Left forelimb (tissue), 1 donor: ENCODE measurements at regions not wholly inside any gene's neighbourhood (a gene's known extent, or its start where the extent isn't known, plus 50 kb on each side); places are given as distances from the start of the nearest gene placed in this dataset.
"Not testable (repeated sequence)": the region's sequence is repeated elsewhere in the genome, so short reads cannot be mapped to it uniquely, and the experiment has no call there.

ENCODE experiments used
- DNase-seq: peaks from one replicate; pipeline ENCODE4 v3.0.0-alpha.2; 2018; ENCODE audit warnings: low spot score

DNA sequence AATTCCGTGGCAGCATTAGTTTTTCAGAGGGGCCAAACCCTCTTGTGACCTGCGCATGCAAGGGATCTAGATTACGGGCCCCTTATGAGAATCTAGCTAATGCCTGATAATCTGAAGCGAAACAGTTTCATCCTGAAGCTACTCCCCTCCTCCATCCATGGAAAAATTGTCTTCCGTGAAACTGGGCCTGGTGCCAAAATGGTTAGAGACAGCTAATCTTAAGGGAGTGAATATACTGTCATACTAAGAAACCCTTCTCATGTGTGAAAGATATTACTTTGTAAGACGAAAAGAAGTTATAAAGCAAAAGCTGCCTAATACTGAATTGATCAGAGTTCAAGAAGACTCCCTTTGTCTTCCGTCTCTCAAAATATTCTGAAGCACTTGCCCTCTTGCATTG lies 166.3 kb downstream of the DUSP10 start:
- DNase-seq, result no peak

DNA sequence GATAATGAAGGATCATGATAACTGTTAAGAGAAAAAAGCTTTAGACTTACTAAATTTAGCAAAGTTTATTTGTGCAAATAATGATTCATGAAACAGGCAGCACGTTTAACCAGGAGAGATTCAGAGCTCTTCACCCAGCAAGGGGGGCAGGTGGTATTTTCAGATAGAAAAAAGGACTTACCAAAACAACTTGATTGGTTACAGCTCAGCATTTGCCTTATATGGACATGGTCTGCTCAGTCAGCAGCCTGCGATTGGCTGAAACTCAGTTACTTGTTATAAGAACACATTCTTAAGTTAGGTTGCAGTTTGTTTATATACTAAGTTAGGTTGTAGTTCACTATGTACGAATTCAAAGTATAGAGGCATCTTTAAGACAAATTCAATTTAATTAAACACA lies 165.6 kb downstream of the DUSP10 start:
- no peak for DNase-seq

DNA sequence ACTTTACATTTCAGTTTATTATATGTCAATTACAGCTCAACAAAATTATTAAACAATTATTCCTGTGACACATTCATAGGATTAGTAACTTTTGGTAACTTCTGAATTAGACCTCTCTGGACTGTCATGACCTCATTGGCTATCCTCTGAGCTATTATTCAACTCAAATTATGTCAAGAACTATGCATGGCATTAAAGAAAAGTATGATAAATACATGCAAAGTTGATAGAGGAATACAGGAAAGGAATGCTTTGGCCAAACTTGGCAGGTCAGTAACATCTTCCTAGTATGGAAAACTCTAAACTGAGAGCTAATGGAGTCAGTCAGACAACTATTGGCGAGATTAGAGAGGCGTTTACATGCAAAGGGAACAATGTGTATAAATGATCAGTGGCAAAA lies 158.4 kb downstream of the DUSP10 start:
- DNase-seq, result no peak

DNA sequence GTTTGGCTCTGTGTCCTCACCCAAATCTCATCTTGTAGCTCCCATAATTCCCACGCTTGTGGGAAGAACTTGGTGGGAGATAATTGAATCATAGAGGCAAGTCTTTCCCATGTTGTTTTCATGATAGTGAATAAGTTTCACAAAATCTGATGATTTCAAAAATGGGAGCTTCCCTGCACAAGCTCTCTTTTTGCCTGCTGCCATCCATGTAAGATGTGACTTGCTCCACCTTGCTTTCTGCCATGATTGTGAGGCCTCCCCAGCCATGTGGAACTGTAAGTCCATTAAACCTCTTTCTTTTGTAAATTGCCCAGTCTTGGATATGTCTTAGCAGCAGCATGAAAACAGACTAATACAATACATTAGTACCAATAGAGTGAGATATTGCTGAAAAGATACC lies 154.9 kb downstream of the DUSP10 start:
- DNase-seq, result not testable (repeated sequence)

DNA sequence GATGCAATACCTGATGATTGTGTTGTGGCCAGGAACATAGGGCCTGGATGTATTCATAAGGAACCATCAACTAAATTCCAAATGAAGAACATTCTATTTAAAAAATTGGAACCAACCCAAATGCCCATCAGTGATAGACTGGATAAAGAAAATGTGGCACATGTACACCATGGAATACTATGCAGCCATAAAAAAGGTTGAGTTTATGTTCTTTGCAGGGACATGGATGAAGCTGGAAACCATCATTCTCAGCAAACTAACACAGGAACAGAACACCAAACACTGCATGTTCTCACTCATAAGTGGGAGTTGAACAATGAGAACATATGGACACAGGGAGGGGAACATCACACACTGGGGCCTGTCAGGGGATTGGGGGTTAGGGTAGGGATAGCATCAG lies 150.6 kb downstream of the DUSP10 start:
- DNase-seq, result not testable (repeated sequence)

DNA sequence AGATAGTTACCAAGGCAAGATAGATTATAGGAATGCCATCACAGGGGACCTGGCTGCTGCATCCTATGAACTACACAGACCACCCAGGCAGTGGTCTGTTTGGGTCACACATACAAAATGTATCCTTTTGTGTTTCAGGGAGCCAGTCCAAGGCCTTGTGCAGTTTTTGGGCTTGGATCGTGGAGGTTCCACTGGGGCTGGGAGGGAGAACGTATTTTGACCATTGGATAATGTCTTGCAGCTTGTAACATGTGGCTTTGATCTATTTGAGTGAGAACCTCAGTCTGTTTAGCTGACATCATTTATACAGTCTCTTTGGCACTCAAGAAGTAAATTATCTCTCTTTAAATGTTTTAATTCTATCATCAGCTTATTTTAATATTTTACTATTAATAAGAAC lies 147.3 kb downstream of the DUSP10 start:
- no peak for DNase-seq

DNA sequence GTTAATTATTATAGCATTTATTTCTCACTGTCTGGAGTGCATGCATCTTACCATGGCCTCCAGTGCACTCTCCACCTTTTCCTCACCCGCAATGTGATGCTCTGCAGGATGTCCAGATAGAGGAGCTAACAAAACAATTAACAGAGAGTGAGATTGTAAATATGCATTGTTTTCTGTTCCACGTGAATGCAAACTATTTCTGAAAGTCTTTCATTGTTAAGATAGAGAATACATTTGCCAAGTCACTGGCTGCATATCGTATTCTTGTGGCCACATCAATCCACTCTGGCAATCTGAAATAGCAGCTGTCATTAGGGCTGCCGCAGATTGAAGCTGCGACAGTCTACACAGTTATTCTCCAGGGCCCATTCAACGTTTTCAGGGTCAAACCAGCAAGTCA lies 143.8 kb downstream of the DUSP10 start:
- no peak for DNase-seq

DNA sequence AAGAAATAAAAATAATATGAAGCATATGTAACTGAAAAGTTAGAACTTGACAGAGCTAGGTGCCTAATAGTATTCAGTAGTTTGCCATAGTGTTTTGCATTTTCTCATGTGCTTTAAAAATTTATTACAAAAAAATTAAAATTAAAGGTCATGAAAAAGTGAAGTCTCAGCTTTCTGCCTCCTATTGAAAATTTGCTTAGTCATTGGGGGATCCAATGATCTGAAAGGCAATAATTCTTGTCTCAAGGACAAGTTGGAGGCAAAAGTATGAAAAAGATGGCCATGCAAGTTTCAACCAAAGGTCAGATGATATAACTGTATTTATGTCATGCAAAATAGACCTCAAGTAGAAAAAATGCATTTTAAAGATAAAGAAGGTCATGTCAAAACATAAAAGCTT lies 140.7 kb downstream of the DUSP10 start:
- DNase-seq, result no peak

DNA sequence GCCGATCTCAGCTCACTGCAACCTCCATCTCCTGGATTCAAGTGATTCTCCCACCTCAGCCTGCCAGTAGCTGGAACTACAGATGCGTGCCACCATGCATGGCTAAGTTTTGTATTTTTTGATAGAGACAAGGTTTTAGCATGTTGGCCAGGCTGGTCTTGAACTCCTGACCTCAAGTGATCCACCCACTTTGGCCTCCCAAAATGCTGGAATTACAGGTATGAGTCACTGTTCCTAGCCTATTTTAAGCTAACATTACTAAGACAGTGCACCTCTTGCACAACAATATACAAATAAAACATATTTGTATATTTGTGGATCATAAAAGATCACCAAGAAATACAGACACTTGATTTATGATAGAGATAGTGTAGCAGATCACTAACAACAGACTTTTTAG lies 139.1 kb downstream of the DUSP10 start:
- DNase-seq, result no peak

DNA sequence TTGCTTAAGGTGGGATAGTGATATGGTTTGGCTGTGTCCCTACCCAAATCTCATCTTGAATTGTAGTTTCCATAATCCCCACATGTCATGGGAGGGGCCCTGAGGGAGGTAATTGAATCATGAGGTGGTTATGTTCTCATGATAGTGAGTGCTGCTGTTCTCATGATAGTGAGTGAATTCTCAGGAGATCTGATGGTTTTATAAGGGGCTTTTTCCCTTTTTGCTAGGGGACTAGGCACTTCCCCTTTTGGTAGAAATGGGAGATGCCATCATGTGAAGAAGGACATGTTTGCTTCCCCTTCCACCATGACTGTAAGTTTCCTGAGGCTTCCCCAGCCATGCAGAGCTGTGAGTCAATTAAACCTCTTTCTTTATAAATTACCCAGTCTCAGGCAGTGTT lies 137.5 kb downstream of the DUSP10 start:
- DNase-seq, result not testable (repeated sequence)

DNA sequence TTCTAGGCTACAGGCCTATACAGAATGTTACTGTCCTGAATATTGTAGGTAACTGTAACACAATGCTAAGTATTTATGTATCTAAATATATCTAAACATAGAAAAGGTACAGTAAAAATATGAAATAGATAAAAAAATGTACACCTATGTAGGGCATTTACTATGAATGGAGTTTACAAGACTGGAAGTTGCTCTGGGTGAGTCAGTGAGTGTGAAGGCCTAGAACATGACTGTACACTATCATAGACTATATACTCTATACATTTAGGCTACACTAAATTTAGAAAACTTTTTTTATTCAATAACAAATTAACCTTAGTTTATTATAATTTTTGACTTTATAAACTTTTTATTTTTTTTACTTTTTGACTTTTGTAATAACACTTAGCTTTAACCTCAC lies 136.9 kb downstream of the DUSP10 start:
- no peak for DNase-seq

DNA sequence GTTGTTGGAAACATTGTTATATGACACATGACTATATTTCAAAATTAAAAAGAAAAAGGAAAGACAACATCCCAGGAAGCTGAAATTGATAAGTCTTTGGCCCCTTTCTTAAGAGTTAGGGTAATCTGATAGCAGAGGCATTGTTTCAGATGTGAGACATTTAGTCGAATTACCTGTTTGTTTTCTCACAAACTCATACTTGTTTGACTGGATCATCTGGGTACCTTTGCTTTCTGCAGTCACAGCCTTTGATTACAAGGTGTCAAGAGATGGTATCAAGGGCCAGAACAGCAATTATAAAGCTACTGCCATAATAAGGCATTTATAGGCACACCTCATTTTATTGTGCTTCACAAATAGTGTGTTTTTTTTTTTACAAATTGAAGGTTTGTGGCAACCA lies 136.3 kb downstream of the DUSP10 start:
- no peak for DNase-seq

DNA sequence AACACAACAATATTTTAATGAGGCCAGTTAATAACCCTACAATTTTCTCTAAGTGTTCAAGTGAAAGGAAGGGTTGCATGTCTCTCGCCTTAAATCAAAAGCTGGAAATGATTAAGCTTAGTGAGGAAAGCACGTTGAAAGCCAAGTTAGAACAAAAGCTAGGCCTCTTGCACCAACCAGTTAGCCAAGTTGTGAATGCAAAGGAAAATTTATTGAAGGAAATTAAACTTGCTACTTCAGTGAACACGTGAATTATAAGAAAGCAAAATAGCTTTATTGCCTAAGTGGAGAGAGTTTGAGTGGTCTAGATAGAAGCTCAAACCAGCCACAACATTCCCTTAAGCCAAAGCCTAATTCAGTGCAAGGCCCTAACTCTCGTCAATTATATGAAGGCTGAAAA lies 135.6 kb downstream of the DUSP10 start:
- no peak for DNase-seq

DNA sequence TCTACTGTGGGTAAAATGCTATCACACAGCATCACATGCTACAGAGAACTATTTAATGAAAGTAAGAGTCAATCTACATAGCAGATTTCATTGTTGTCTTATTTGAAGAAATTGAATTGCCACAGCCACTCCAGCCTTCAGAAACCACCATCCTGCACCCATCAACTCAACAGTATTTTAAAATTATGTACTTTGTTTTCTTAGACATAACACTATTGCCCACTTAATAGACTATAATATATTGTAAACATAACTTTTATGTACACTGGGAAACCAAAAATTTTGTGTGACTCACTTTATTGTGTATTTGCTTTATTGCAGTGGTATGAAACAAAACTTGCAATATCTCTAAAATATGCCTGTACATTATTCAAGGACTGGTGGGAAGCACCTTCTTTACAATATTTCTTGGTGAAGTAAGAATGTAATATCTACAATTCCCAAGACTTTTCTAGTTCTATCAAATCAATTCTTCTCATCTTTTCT lies 133.0 kb downstream of the DUSP10 start:
- no peak for DNase-seq

DNA sequence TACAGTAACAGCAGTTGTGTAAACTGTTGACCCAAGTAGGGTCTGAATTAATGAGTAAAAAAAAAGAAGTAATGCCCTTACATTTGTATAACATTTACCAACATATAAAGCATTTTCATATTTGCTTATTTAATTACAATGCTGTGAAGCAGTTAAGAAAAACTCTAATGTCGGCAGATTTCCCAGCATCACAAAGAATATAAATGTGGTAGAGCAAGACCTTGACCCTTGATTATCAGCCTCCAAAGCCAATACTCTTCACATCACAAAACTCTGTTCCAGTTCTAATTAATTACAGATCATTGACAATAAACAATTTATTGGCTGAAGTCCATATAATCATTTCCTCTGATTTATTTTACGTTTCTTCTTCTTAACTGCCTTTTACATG lies 130.2 kb downstream of the DUSP10 start:
- no peak for DNase-seq

DNA sequence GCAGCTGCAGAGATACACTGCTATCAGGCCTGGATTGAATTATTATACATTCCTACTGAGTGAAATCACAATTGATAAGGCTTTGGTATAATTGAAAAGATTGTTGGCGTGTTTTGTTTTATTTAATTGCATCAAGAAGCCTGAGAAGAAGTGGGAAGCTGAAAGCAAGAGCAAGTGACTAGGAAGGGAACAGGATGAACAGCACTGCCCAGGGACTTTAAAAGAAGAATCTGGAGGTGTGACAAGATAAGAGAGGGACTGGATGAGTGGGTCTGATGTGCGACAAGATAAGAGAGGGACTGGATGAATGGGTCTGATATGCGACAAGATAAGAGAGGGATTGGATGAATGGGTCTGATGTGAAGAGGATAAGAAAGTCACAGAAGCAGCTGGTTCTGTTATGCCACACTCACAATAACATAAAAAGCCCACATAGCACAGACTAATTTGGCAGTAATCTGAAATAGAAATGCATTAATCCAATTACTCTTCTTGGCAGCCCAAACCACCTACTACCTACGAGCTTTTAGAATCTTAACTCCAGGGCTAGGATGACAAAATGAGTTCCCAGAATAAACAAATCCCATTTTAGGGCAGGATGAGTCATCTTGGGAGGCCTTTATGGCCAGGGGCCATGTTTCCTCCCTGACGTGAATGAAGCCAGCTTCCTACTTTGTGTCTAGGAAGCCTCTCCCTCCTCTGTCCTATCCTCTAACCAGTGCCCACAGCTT lies 129.7 kb downstream of the DUSP10 start:
- DNase-seq, result no peak

DNA sequence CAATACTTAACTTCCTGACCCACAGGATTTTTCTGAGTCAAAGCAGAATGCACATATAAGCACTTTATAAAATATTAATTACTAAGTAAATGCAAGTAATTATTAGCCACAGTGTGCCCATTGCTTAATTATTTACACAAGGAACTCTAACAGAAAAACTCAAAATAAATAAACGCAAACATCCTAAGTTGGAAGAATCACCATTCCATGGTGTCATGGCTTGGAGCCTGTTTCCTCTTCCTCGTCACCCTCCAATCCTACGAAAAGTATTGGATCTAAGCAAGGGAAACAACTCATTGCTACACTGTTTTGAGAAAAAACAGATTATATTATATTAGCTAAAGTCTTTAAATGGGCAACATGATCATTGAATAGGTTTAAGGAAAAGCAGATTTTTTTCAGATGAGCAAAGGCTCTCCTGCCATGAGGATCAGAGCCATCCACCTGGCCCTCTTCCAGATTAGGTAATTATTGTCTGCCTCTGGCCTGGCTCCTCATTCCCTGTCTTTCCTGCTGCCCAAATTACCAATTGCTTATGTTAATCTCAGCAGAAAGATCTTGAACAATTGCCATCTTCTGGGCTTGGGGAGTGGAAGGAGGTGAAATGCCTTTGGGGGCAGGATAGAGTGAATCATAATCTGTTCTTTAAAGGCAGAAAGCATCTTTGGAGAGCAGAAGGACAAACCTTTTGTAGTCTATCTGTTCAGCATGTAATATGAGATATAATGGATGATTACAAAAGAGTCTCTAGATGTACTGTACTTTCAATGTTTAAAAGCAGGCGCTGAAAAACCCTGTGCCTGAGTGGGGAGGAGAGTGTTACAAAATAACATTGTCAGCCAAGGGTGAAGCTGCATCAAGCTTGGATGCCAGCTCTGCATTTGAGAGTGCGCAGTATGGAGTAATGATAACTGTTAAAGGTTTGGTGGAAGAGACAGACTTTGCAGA lies 121.2 kb downstream of the DUSP10 start:
- no peak for DNase-seq

DNA sequence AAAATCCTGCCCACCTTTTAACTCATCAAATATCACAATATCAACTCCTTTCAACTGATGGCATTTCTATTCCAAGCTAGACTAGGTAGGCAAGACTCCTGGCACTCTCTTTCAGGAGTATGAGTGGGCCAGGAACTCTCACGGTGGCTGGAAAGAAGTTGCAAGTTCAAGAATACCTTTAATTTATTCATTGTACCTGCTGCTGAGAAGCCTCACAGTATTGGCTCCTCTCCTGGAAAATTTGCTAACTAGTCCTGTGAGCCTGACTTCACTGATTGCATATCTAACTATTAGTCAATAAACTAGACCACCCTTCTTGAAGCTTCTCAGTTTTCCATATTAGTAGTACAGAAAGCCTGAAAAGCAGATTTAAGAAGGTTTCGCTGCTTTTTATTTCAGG lies 120.2 kb downstream of the DUSP10 start:
- DNase-seq, result no peak

DNA sequence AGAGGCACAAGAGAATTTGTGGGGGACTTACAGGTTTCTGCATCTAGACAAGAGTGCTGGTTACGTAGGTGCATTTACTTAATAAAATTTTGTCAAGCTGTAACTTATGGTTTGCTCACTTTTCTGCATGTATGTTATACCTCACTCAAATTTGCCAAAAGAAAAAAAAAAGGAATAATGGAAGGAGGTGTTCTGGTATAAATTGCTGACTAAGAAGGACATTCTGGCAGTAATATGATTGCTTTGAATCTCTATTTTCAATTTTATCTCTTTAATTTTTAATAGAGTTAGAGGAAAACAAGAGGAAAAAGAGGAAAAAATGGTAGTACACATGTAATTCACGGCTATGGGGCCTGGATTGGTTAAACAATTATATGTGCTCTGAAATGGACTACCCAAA lies 119.5 kb downstream of the DUSP10 start:
- DNase-seq, result no peak

DNA sequence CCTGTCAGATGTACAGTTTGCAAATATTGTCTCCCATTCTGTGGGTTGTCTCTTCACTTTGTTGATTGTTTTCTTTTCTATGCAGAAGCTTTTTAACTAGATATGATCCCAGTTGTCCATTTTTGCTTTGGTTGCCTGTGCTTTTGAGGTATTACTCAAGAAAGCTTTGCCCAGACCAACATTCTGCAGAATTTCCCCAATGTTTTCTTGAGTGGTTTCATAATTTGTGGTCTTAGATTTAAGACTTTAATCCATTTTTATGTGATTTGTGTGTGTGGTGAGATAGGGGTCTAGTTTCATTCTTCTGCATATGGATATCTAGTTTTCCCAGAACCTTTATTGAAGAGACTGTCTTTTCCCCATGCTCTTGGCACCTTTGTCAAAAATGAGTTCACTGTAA lies 116.9 kb downstream of the DUSP10 start:
- DNase-seq, result no peak

DNA sequence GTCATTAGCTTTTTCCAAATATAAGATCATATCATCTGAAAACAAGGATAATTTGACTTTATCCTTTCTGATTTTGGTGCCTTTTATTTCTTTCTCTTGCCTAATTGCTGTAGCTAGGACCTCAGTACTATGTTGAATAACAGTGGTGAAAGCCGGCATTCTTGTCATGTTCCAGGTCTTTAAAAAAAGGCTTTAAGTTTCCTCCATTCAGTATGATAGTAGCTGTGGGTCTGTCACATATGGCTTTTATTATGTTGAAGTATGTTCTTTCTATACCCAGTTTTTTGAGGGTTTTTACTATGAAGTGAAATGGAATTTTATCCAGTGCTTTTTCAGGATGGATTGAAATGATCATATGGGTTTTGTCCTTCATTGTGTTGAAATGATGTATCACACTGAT lies 115.8 kb downstream of the DUSP10 start:
- DNase-seq, result no peak

DNA sequence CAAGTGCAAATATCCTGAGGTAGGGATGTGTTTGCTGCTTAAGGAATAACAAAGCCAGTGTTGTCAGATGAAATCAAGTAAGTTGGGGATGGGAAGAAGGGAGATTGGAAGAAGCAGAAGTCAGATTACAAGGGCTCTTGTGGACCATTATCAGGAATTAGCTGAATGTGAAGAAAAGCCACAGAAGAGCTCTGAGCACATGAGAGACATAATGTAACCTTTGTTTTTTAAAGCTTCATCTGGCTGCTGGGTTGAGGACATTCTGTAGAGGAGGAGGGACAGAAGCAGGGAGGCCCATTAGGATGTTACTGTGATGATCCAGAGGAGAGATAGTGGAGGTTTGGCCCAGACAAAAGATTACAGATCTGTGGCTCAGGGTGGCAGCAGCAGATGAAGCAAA lies 111.7 kb downstream of the DUSP10 start:
- DNase-seq, result no peak

DNA sequence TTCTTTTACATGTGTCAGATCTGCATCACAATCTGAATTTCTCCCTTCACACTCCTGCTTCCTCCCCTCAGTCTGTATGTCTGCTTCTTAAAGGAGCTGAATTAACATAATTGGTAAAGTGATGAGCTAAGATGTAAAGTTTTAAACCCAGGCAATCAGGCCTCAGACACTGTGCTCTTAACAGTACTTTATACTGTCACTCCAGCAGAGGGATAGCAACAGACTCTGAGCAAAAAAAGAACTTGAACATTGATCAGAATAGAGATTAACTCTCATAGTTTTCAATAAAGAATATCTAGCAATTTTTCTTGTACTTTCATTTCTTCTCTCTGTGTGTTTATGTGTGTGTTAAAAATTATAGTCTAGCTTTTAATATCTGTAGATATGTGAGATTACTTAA lies 110.3 kb downstream of the DUSP10 start:
- DNase-seq, result no peak
